A549 (cell line): ENCODE measurements at regions not wholly inside any gene's neighbourhood (a gene's known extent, or its start where the extent isn't known, plus 50 kb on each side); places are given as distances from the start of the nearest gene placed in this dataset.

ENCODE experiments used
- ATAC-seq, 2 experiments: fragments of 200-7000 bp in 1 of 2; fragments of >200 bp in 1 of 2; cut with Nextera tagmentation in 1 of 2; cut with Tn5 transposase in 1 of 2; 3 replicates each; pipeline versions ENCODE4 v1.8.0 to v1.9.1; 2018 to 2020; ENCODE audit warnings: mild to moderate bottlenecking in 1 of 2, moderate library complexity in 1 of 2
- CTCF ChIA-PET: fragments of 300-600 bp; sonication (Branson Sonifier 250); formaldehyde crosslinking; extraction: SDS; loops from one replicate; lab custom pipeline; 2021; ENCODE audit warnings: antibody characterized with exemption, inconsistent platforms; lab: Yijun Ruan, JAX
- POLR2A ChIA-PET: fragments of 350-600 bp; formaldehyde crosslinking; extraction: SDS; loops from one replicate; lab custom pipeline; 2021; ENCODE audit warnings: antibody characterized with exemption, inconsistent platforms; lab: Yijun Ruan, JAX
- DNase-seq, 2 experiments: peaks; one replicate each; pipeline versions ENCODE4 v3.0.0 to v3.0.0-alpha.2; 2011 to 2016; ENCODE audit warnings: low read depth in 1 of 2, low spot score in 1 of 2
- FAIRE-seq: peaks from 2 replicates; lab custom pipeline; 2011; peaks lifted over from hg19 to GRCh38; lab: Jason Lieb, UNC
- H3K27ac ChIP-seq, 2 experiments: fragments of >200 bp; sonication (Bioruptor Twin); formaldehyde crosslinking; 3 replicates each; pipeline ENCODE4 v1.5.1; 2016 to 2017
- H3K4me1 ChIP-seq: fragments of >200 bp; sonication (Bioruptor Twin); formaldehyde crosslinking; 3 replicates; pipeline ENCODE4 v1.6.1; 2016
- H3K4me2 ChIP-seq: fragments of >200 bp; sonication (Bioruptor Twin); formaldehyde crosslinking; 3 replicates; pipeline ENCODE4 v1.6.1; 2016
- H3K4me3 ChIP-seq: fragments of >200 bp; sonication (Bioruptor Twin); formaldehyde crosslinking; 3 replicates; pipeline ENCODE4 v1.5.1; 2016
- H3K9me3 ChIP-seq: fragments of >200 bp; sonication (Bioruptor Twin); formaldehyde crosslinking; 3 replicates; pipeline ENCODE4 v1.6.1; 2016
- BHLHE40 ChIP-seq: IDR thresholded peaks from 2 replicates; pipeline ENCODE4 v1.6.1; 2012; ENCODE audit warnings: low read depth, low read length, inconsistent platforms
- CBX2 ChIP-seq: fragments of 200-600 bp; sonication (generic); IDR thresholded peaks from 2 replicates; pipeline ENCODE4 v1.6.1; 2016; ENCODE audit warnings: low read depth, mild to moderate bottlenecking, borderline replicate concordance
- CHD2 ChIP-seq: fragments of 150-350 bp; IDR thresholded peaks from 2 replicates; pipeline ENCODE4 v1.6.1; 2014; ENCODE audit warnings: low read length; ENCODE audit not compliant: partially characterized antibody
- EHMT2 ChIP-seq: fragments of 200-600 bp; sonication (generic); IDR thresholded peaks from 2 replicates; pipeline ENCODE4 v1.6.1; 2016; ENCODE audit warnings: antibody characterized with exemption, low read depth, mild to moderate bottlenecking, moderate library complexity
- EP300 ChIP-seq, 2 experiments: fragments of >200 bp; sonication (Bioruptor Twin); formaldehyde crosslinking; IDR thresholded peaks; 2 replicates in 1 of 2; 3 replicates in 1 of 2; pipeline ENCODE4 v1.6.1; 2016 to 2017
- FOXS1 ChIP-seq: fragments of 250-450 bp; sonication (Bioruptor Pico); IDR thresholded peaks from 2 replicates; pipeline ENCODE4 v1.5.0; 2020; ENCODE audit warnings: mild to moderate bottlenecking, moderate library complexity
- GATA3 ChIP-seq: IDR thresholded peaks from 2 replicates; pipeline ENCODE4 v1.6.1; 2012; ENCODE audit warnings: borderline replicate concordance
- HOXB13 ChIP-seq: fragments of 250-450 bp; sonication (Bioruptor Pico); IDR thresholded peaks from 2 replicates; pipeline ENCODE4 v1.5.0; 2020; ENCODE audit warnings: low read depth, mild to moderate bottlenecking, moderate library complexity
- HOXB5 ChIP-seq: fragments of 250-450 bp; sonication (Bioruptor Pico); IDR thresholded peaks from 2 replicates; pipeline ENCODE4 v1.5.0; 2020; ENCODE audit warnings: mild to moderate bottlenecking, moderate library complexity
- JUNB ChIP-seq: fragments of >200 bp; sonication (Bioruptor Twin); formaldehyde crosslinking; IDR thresholded peaks from 2 replicates; pipeline ENCODE4 v1.6.1; 2016
- MAFK ChIP-seq: fragments of 450-650 bp; IDR thresholded peaks from 2 replicates; pipeline ENCODE4 v1.6.1; 2014; ENCODE audit not compliant: partially characterized antibody
- PHF8 ChIP-seq: fragments of 200-600 bp; sonication (generic); IDR thresholded peaks from 2 replicates; pipeline ENCODE4 v1.6.1; 2016; ENCODE audit warnings: low read depth, mild to moderate bottlenecking, antibody characterized with exemption, moderate library complexity, borderline replicate concordance
- RCOR1 ChIP-seq: fragments of 150-350 bp; IDR thresholded peaks from 2 replicates; pipeline ENCODE4 v1.6.1; 2014; ENCODE audit warnings: antibody characterized with exemption, low read length, low read depth
- TP53 ChIP-seq: fragments of 250-450 bp; sonication (Bioruptor Pico); IDR thresholded peaks from 2 replicates; pipeline ENCODE4 v1.5.0; 2021; ENCODE audit warnings: mild to moderate bottlenecking, moderate library complexity
- ZC3H11A ChIP-seq: fragments of 450-650 bp; IDR thresholded peaks from 2 replicates; pipeline ENCODE4 v1.6.1; 2014; ENCODE audit warnings: antibody characterized with exemption, mild to moderate bottlenecking
- ZFP36 ChIP-seq: fragments of 450-650 bp; IDR thresholded peaks from 2 replicates; pipeline ENCODE4 v1.6.1; 2014; ENCODE audit warnings: borderline replicate concordance; ENCODE audit not compliant: partially characterized antibody
- ZSCAN20 ChIP-seq: fragments of 250-450 bp; sonication (Bioruptor Pico); IDR thresholded peaks from 2 replicates; pipeline ENCODE4 v1.8.0; 2022; ENCODE audit warnings: mild to moderate bottlenecking, moderate library complexity
- WGBS: methylation state at CpG from one replicate; pipeline ENCODE4 v1.1.6; 2017; ENCODE audit errors: missing lambda C conversion rate; 5-methylcytosine and 5-hydroxymethylcytosine counted together
- TF ChIP-seq, protein P1 (sequence below): fragments of >200 bp; sonication (Bioruptor Twin); formaldehyde crosslinking; IDR thresholded peaks from 2 replicates; pipeline ENCODE4 v1.6.1; 2016
- TF ChIP-seq, protein P2 (sequence below): IDR thresholded peaks from 2 replicates; pipeline ENCODE4 v1.6.1; 2012; ENCODE audit warnings: low read depth, borderline replicate concordance
- TF ChIP-seq, protein P3 (sequence below): fragments of >200 bp; sonication (Bioruptor Twin); formaldehyde crosslinking; IDR thresholded peaks from 3 replicates; pipeline ENCODE4 v1.6.1; 2016
- TF ChIP-seq, protein P4 (sequence below): IDR thresholded peaks from 2 replicates; pipeline ENCODE4 v1.6.1; 2012
- TF ChIP-seq, protein P5 (sequence below): fragments of >200 bp; sonication (Bioruptor Twin); formaldehyde crosslinking; IDR thresholded peaks from 3 replicates; pipeline ENCODE4 v1.5.1; 2016

DNA sequence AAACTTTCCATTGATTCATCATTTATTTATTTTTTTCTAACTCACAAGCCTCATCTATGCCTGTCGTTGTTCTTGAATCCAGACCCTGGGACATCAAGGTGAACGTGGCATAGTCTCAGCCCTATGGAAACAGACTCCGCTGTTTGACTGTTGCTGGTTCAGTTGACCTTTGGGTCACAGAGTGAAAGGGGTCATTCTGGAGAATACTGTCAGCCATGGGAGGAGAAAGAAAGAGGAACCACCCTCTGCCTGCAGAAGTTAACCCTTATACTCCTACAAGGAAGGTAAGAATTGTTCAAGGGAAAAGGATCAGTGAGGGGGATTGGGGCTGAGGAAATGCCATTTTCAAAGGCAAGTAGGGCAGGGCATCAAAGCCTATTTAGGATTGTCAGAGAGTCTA lies 387.6 kb upstream of the MAF start (continued):
- TF ChIP-seq, protein P1, sequence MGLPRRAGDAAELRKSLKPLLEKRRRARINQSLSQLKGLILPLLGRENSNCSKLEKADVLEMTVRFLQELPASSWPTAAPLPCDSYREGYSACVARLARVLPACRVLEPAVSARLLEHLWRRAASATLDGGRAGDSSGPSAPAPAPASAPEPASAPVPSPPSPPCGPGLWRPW = no peak
- no peak for TF ChIP-seq PHF8
- TF ChIP-seq JUNB = no peak
- no peak for TF ChIP-seq HOXB5 (CRISPR knock-in tag)
- TF ChIP-seq RCOR1 = no peak
- TF ChIP-seq MAFK = no peak

DNA sequence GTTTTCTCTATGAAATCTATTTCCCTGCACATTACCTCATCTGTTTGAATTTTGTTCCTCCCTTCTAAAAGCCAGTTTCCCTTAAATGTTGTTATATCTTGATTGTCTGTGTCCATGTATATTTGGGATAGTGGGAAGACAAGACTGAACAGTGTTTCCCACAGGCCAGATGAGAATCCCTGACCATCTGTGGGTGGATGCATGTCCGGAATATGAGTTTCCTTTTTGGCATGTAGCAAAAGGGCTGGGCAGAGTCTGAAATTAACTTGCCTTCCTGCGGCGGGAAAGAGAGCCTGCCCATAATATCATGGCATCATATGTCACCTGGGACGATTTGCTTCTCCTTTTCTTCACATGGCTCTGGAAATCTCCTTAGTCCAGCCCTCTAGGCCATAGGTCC lies 385.8 kb upstream of the MAF start:
- WGBS = 74% methylated on average over 4 of the region's 4 CpGs
- Histone ChIP-seq H3K4me1 (peaks cover under 1% of the 10 kb centered on the region; the same call in 2 of the 3 replicates), H3K27ac (no peak overlapping the region), H3K4me2 (no peak overlapping the region), H3K4me3 (no peak overlapping the region), H3K9me3 (no peaks in the 10 kb centered on the region)
- ChIA-PET CTCF (interaction anchor here (1.2 kb wide), 1 partner anchor 27 kb away, joined by 3 read pairs; no protein-coding TSS in a partner anchor), POLR2A (no interaction called here)
- ATAC-seq (no peak), DNase-seq (no peak), FAIRE-seq (no peak)
- TF ChIP-seq ZFP36 (no peak), GATA3 (no peak)

DNA sequence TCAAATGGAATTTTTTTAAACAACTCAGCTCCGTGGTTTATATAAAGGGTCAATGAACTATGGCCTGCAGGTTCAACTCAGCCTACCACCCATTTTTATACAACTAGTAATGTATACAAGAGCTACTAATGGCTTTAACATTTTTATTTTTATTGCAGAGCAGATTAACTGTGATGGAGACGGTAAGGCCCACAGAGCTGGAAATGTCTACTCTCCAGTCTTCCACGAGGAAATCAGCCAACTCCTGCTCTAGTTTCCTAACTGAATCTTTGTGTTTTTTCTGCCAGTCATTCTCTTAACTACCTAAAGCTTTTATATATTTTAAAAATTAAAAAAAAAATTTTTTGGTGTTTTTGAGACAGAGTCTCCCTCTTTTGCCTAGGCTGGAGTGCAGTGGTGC lies 385.1 kb upstream of the MAF start:
- POLR2A ChIA-PET = no interaction called here
- 84% methylated on average over 3 of the region's 3 CpGs for WGBS

More for the DNA sequence above, 385.1 kb upstream of the MAF start:
- ATAC-seq (no peak), FAIRE-seq (no peak), DNase-seq (no peak)
- Histone ChIP-seq H3K9me3 (no peaks in the 10 kb centered on the region), H3K27ac (no peak overlapping the region), H3K4me2 (no peak overlapping the region), H3K4me3 (no peak overlapping the region), H3K4me1 (peaks cover 8% of the 10 kb centered on the region)
- CTCF ChIA-PET = interaction anchor here (1.2 kb wide), 1 partner anchor 27 kb away, joined by 3 read pairs; no protein-coding TSS in a partner anchor
- TF ChIP-seq, protein P1 = no peak
- no peak for TF ChIP-seq HOXB13 (CRISPR knock-in tag)
- TF ChIP-seq, protein P2, sequence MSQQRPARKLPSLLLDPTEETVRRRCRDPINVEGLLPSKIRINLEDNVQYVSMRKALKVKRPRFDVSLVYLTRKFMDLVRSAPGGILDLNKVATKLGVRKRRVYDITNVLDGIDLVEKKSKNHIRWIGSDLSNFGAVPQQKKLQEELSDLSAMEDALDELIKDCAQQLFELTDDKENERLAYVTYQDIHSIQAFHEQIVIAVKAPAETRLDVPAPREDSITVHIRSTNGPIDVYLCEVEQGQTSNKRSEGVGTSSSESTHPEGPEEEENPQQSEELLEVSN = no peak
- no peak for TF ChIP-seq BHLHE40
- TF ChIP-seq EP300 (IDR thresholded peaks at IDR 0.05) = no peak
- no peak for TF ChIP-seq TP53 (CRISPR knock-in tag)
- TF ChIP-seq, protein P3, sequence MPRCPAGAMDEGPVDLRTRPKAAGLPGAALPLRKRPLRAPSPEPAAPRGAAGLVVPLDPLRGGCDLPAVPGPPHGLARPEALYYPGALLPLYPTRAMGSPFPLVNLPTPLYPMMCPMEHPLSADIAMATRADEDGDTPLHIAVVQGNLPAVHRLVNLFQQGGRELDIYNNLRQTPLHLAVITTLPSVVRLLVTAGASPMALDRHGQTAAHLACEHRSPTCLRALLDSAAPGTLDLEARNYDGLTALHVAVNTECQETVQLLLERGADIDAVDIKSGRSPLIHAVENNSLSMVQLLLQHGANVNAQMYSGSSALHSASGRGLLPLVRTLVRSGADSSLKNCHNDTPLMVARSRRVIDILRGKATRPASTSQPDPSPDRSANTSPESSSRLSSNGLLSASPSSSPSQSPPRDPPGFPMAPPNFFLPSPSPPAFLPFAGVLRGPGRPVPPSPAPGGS = no peak
- TF ChIP-seq EHMT2 = no peak
- TF ChIP-seq CBX2 = no peak
- TF ChIP-seq ZSCAN20 (CRISPR knock-in tag) = no peak
- no peak for TF ChIP-seq FOXS1 (CRISPR knock-in tag)
- no peak for TF ChIP-seq CHD2
- TF ChIP-seq ZC3H11A = no peak
- TF ChIP-seq, protein P4, sequence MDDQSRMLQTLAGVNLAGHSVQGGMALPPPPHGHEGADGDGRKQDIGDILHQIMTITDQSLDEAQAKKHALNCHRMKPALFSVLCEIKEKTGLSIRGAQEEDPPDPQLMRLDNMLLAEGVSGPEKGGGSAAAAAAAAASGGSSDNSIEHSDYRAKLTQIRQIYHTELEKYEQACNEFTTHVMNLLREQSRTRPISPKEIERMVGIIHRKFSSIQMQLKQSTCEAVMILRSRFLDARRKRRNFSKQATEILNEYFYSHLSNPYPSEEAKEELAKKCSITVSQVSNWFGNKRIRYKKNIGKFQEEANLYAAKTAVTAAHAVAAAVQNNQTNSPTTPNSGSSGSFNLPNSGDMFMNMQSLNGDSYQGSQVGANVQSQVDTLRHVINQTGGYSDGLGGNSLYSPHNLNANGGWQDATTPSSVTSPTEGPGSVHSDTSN = no peak
- TF ChIP-seq, protein P5, sequence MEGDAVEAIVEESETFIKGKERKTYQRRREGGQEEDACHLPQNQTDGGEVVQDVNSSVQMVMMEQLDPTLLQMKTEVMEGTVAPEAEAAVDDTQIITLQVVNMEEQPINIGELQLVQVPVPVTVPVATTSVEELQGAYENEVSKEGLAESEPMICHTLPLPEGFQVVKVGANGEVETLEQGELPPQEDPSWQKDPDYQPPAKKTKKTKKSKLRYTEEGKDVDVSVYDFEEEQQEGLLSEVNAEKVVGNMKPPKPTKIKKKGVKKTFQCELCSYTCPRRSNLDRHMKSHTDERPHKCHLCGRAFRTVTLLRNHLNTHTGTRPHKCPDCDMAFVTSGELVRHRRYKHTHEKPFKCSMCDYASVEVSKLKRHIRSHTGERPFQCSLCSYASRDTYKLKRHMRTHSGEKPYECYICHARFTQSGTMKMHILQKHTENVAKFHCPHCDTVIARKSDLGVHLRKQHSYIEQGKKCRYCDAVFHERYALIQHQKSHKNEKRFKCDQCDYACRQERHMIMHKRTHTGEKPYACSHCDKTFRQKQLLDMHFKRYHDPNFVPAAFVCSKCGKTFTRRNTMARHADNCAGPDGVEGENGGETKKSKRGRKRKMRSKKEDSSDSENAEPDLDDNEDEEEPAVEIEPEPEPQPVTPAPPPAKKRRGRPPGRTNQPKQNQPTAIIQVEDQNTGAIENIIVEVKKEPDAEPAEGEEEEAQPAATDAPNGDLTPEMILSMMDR = no peak
